ENCODE measurements at regions not wholly inside any gene's neighbourhood (a gene's known extent, or its start where the extent isn't known, plus 50 kb on each side); places are given as distances from the start of the nearest gene placed in this dataset.

DNA sequence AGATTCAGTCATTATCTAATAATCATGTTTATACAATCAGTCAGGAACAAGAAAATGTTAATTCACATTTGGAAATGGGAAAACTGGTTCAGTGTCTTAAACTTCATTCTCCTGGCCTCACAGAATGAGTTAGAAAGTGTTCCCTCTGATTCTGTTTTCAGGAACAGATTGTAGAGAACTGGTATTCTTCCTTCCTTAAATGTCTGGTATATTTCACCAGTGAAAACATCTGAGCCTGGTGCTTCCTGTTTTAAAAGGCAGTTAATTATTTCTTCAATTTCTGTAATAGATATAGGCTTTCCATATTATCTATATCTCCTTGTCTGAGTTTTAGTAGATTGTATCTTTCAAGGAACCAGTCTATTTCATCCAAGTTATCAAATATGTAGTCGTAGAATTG is 97.1 kb upstream of the TMEM168 start:
- TF ChIP-seq, protein P1, sequence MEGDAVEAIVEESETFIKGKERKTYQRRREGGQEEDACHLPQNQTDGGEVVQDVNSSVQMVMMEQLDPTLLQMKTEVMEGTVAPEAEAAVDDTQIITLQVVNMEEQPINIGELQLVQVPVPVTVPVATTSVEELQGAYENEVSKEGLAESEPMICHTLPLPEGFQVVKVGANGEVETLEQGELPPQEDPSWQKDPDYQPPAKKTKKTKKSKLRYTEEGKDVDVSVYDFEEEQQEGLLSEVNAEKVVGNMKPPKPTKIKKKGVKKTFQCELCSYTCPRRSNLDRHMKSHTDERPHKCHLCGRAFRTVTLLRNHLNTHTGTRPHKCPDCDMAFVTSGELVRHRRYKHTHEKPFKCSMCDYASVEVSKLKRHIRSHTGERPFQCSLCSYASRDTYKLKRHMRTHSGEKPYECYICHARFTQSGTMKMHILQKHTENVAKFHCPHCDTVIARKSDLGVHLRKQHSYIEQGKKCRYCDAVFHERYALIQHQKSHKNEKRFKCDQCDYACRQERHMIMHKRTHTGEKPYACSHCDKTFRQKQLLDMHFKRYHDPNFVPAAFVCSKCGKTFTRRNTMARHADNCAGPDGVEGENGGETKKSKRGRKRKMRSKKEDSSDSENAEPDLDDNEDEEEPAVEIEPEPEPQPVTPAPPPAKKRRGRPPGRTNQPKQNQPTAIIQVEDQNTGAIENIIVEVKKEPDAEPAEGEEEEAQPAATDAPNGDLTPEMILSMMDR (IDR thresholded peaks at IDR 0.05), result no peak
- TF ChIP-seq EZH2 (IDR thresholded peaks at IDR 0.05), result no peak
